ENCODE measurements at regions not wholly inside any gene's neighbourhood (a gene's known extent, or its start where the extent isn't known, plus 50 kb on each side); places are given as distances from the start of the nearest gene placed in this dataset.

DNA sequence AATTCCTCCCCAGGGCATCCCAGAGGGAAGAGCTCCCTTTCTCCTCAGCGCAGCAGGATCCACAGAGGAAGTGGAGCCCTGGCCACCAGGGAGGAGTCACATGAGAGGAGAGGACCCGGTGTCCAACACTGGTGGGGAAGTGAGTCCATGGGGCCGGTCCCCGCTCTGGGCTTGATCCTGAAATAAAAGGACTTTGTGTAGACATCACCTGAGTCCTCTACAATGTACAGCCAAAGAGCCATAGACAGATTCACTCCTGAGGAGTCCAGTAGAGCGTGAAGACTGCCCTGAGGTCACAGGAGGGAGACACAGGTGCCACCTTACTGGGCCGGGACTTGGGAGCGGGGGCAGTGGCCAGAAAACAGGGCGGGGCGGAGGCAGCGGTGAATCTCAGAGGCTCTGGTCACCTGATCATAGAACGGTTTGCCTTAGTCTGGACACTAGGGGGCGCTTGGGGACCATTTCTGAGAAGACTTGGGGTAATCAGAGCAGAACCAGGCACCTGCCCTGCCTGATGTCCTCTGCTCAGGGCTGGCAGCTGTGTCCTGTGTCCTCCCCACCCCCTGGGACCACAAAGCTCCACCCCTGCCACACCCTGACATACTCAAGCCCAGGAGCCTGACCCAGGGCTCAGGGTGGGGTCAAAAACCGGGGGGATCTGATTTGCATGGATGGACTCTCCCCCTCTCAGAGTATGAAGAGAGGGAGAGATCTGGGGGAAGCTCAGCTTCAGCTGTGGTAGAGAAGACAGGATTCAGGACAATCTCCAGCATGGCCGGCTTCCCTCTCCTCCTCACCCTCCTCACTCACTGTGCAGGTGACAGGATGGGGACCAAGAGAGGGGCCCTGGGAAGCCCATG lies 112.7 kb downstream of the VPREB1 start (continued):
- TF ChIP-seq MYC (IDR thresholded peaks at IDR 0.05; ENCODE audit: low read depth, low read length) (peak; percentile 70), MYC (CRISPR knock-in tag; IDR thresholded peaks at IDR 0.05; ENCODE audit: borderline replicate concordance, low read depth) (peak; percentile 63; the same call in 1 of the 2 replicates), SP1 (CRISPR knock-in tag; IDR thresholded peaks at IDR 0.05) (peak; percentile 59; the same call in 1 of the 2 replicates), POU5F1 (IDR thresholded peaks at IDR 0.05; ENCODE audit: borderline replicate concordance, low read depth, low read length, partially characterized antibody) (peak; percentile 71), U2AF1 (optimal IDR thresholded peaks at IDR 0.05; ENCODE audit: low read depth, low read length) (no peak), RBFOX2 (IDR thresholded peaks at IDR 0.05; ENCODE audit: low read depth, low read length) (no peak)
- TF ChIP-seq, protein P1, sequence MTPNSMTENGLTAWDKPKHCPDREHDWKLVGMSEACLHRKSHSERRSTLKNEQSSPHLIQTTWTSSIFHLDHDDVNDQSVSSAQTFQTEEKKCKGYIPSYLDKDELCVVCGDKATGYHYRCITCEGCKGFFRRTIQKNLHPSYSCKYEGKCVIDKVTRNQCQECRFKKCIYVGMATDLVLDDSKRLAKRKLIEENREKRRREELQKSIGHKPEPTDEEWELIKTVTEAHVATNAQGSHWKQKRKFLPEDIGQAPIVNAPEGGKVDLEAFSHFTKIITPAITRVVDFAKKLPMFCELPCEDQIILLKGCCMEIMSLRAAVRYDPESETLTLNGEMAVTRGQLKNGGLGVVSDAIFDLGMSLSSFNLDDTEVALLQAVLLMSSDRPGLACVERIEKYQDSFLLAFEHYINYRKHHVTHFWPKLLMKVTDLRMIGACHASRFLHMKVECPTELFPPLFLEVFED (CRISPR knock-in tag; conservative IDR thresholded peaks at IDR 0.05) = peak; percentile 29
- TF ChIP-seq, protein P2, sequence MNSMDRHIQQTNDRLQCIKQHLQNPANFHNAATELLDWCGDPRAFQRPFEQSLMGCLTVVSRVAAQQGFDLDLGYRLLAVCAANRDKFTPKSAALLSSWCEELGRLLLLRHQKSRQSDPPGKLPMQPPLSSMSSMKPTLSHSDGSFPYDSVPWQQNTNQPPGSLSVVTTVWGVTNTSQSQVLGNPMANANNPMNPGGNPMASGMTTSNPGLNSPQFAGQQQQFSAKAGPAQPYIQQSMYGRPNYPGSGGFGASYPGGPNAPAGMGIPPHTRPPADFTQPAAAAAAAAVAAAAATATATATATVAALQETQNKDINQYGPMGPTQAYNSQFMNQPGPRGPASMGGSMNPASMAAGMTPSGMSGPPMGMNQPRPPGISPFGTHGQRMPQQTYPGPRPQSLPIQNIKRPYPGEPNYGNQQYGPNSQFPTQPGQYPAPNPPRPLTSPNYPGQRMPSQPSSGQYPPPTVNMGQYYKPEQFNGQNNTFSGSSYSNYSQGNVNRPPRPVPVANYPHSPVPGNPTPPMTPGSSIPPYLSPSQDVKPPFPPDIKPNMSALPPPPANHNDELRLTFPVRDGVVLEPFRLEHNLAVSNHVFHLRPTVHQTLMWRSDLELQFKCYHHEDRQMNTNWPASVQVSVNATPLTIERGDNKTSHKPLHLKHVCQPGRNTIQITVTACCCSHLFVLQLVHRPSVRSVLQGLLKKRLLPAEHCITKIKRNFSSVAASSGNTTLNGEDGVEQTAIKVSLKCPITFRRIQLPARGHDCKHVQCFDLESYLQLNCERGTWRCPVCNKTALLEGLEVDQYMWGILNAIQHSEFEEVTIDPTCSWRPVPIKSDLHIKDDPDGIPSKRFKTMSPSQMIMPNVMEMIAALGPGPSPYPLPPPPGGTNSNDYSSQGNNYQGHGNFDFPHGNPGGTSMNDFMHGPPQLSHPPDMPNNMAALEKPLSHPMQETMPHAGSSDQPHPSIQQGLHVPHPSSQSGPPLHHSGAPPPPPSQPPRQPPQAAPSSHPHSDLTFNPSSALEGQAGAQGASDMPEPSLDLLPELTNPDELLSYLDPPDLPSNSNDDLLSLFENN (IDR thresholded peaks at IDR 0.05; ENCODE audit: low read depth in 2 of 2, low read length in 2 of 2) = peak; percentile 22 to 80; a peak in 3 of 4 replicates
